H1 (cell line): ENCODE measurements at regions not wholly inside any gene's neighbourhood (a gene's known extent, or its start where the extent isn't known, plus 50 kb on each side); places are given as distances from the start of the nearest gene placed in this dataset.

Source experiments
- ATF3 ChIP-seq: IDR thresholded peaks from 2 replicates; pipeline ENCODE4 v1.6.1; 2011; ENCODE audit warnings: low read depth, mild to moderate bottlenecking, low read length; ENCODE audit not compliant: insufficient read depth
- CTCF ChIP-seq, 3 experiments: IDR thresholded peaks; 1 replicate in 2 of 3; 2 replicates in 1 of 3; pipeline versions ENCODE4 v1.5.1 to v1.6.1; 2011; ENCODE audit warnings: low read length in 3 of 3, mild to moderate bottlenecking in 3 of 3, inconsistent platforms in 2 of 3, low read depth in 1 of 3, moderate library complexity in 1 of 3; ENCODE audit not compliant: insufficient read depth in 1 of 3; ENCODE audit errors: control extremely low read depth in 1 of 3
- KDM1A ChIP-seq: fragments of 200-600, 300-600 bp; sonication (generic); IDR thresholded peaks from 2 replicates; pipeline ENCODE4 v1.7.1; 2016; ENCODE audit warnings: mild to moderate bottlenecking, low read length, borderline replicate concordance
- PHF8 ChIP-seq: fragments of 200-600 bp; sonication (generic); conservative IDR thresholded peaks from 2 replicates; pipeline ENCODE4 v1.7.1; 2012; ENCODE audit warnings: low read depth, mild to moderate bottlenecking, inconsistent platforms, low read length, moderate library complexity
- POLR2A ChIP-seq, 2 experiments: IDR thresholded peaks; 1 replicate in 1 of 2; 2 replicates in 1 of 2; pipeline ENCODE4 v1.6.1; 2011; ENCODE audit warnings: low read depth in 2 of 2, low read length in 2 of 2, mild to moderate bottlenecking in 2 of 2; ENCODE audit errors: control extremely low read depth in 1 of 2
- ZNF274 ChIP-seq: IDR thresholded peaks from 2 replicates; pipeline ENCODE4 v1.7.0; 2012; ENCODE audit warnings: low read length, borderline replicate concordance; ENCODE audit errors: extremely low read depth

- TF ChIP-seq ZNF274 = no peak
- TF ChIP-seq CTCF (IDR thresholded peaks at IDR 0.05; ENCODE audit: control extremely low read depth in 1 of 3, insufficient read depth in 1 of 3, low read depth in 1 of 3, low read length in 3 of 3) = no peak
- no peak for TF ChIP-seq POLR2A (IDR thresholded peaks at IDR 0.05; ENCODE audit: control extremely low read depth in 1 of 2, low read depth in 2 of 2, low read length in 2 of 2)
- no peak for TF ChIP-seq KDM1A
- no peak for TF ChIP-seq ATF3
- no peak for TF ChIP-seq PHF8
Measured at GRCh38 chr18:44066541-44066940, 614.1 kb upstream of the SETBP1 start.
